ENCODE measurements at regions not wholly inside any gene's neighbourhood (a gene's known extent, or its start where the extent isn't known, plus 50 kb on each side); places are given as distances from the start of the nearest gene placed in this dataset.

DNA sequence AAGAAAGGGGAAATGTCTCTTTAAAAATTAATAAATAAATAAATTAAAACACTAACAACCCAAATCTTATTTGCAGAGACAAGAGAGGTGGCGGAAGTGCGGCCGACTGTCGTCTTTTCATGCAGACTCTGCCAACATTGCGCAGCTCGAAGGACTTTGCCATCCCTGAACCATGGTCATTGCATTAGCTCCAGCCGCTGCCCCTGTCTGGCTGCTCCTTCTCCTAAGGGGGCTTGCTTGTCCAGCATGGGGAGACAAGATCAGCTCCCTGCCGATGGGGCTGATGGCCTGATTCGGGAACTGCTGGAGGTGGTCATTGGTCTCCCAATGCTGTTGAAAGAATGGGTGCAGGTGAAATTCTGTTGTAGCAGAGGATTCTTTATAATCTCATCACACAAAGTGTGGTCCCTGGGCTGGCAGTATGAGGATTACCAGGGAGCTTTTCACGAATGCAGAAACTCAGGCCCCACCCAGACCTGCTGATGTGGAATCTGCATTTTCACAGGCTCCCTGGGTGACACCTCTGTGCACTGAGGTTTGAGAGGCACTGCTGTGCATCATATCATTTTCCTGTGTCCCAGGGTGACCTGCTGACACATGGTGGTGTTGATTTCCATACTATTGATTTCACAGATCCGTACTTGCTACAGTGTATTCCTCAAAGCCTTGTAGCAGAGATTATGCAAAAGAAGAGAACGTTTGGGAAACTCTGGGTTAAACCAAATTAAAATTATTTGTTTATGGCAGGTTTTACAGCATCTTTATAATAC, 172.4 kb upstream of the ZMIZ1 start:
- no peak for DNase-seq (ENCODE audit: insufficient read length, low spot score)
- TF ChIP-seq, protein P1, sequence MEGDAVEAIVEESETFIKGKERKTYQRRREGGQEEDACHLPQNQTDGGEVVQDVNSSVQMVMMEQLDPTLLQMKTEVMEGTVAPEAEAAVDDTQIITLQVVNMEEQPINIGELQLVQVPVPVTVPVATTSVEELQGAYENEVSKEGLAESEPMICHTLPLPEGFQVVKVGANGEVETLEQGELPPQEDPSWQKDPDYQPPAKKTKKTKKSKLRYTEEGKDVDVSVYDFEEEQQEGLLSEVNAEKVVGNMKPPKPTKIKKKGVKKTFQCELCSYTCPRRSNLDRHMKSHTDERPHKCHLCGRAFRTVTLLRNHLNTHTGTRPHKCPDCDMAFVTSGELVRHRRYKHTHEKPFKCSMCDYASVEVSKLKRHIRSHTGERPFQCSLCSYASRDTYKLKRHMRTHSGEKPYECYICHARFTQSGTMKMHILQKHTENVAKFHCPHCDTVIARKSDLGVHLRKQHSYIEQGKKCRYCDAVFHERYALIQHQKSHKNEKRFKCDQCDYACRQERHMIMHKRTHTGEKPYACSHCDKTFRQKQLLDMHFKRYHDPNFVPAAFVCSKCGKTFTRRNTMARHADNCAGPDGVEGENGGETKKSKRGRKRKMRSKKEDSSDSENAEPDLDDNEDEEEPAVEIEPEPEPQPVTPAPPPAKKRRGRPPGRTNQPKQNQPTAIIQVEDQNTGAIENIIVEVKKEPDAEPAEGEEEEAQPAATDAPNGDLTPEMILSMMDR (IDR thresholded peaks at IDR 0.05; ENCODE audit: insufficient read depth, missing control alignments), result no peak
- FAIRE-seq, result no peak

DNA sequence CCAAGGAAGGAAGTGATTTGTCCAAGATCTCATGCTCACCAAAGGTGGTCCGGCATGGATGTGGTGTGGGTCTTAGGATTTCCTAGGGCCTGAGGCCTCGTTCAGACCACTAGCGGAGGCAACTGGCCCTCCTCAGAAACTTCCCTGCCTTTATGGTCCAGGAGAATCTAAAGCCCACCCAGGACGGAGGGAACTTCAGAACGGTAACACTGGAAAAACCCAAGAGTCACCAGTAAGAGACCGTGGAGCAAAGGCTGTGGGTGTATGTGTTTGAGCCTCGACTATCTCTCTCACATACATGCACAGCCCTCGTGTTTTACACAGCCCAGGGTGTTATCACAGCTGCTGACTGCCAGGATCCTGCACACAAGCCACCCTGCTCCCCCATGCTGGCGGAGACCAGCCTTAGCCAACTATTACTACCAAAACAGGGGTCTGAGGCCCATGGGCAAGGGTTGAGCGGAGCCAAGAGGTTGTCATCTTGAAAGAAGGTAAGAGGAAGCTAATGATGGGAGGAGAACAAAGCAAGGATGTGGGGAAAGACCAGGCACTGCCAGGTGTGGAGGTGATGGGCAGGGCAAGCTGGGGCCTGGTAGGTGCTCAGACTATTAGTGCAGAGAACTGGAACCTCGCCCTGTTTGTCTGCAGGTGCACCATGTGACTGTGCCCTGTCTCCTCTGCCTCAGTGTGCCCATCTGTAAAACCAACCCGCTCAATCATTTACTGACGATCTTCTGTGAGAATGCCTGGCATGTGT, 170.2 kb upstream of the ZMIZ1 start:
- TF ChIP-seq, protein P1 (IDR thresholded peaks at IDR 0.05; ENCODE audit: insufficient read depth, missing control alignments), result no peak
- DNase-seq (ENCODE audit: insufficient read length, low spot score), result no peak
- FAIRE-seq, result no peak

DNA sequence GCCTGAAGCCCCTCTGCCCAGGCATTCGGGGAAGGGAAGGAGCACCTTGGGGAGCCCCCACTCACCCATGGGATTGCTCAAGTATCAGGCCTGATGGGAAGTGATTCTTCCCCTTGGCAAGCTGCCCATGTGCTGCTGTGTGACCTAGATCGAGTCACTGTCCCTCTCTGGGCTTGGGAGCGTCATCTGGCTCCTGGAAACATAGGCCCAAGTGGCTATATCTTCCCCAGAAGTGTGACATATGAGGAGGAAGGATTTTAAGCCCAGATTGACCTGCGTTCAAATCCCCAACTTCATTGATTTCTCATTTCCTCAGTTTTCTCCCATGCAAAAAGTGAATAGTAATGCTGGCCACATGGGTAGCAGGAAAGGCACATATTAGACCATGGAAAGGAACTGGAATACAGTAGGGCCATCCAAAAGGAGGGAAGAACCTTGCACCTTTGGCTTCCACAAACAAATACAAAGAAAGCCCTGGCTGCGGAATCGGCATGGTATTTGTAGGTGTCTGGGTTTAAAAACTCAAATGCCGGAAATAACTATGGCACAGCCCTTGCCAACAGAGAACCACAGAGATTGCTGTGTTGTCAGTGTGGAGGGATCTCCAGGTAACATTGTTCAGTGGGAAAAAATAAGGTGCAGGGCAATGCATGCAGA, 169.5 kb upstream of the ZMIZ1 start:
- DNase-seq (ENCODE audit: insufficient read length, low spot score) (no peak), FAIRE-seq (no peak)
- TF ChIP-seq, protein P1 (IDR thresholded peaks at IDR 0.05; ENCODE audit: insufficient read depth, missing control alignments), result no peak

DNA sequence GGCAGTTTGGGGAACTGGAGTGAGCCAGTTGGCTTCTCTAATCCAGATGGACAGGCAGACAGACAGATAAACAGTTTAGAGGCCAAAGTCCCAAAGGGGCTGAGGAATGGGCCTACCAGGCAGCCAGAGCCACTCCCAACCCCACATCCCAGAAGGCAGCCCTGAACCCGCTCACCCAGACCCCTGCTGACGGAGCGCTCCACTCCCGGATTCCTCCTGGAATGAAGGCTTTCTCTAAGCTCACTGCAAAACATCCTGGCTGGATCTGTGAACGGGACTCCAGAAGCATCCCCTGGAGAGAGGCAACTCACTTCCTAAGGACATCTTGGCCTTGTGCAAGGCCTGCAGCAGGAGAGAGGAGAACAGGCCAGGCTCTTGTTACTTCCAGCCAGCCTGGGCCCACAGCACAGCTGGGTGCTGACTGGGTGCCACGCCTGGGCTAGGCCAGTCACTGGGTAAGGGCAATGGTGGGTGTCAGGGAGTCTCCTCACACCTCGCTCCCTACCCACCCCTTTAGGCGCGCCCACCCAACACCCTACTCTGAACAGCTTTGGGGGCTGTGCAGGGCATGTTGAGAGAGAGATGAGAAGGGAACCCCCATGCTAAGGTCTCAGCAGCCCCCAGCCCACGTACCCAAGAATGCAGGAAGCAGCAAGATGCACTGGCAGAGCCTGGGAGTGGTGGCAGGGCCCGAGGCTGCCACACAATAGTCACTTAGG, 168.6 kb upstream of the ZMIZ1 start:
- FAIRE-seq (no peak), DNase-seq (ENCODE audit: insufficient read length, low spot score) (no peak)
- TF ChIP-seq, protein P1 (IDR thresholded peaks at IDR 0.05; ENCODE audit: insufficient read depth, missing control alignments), result no peak

DNA sequence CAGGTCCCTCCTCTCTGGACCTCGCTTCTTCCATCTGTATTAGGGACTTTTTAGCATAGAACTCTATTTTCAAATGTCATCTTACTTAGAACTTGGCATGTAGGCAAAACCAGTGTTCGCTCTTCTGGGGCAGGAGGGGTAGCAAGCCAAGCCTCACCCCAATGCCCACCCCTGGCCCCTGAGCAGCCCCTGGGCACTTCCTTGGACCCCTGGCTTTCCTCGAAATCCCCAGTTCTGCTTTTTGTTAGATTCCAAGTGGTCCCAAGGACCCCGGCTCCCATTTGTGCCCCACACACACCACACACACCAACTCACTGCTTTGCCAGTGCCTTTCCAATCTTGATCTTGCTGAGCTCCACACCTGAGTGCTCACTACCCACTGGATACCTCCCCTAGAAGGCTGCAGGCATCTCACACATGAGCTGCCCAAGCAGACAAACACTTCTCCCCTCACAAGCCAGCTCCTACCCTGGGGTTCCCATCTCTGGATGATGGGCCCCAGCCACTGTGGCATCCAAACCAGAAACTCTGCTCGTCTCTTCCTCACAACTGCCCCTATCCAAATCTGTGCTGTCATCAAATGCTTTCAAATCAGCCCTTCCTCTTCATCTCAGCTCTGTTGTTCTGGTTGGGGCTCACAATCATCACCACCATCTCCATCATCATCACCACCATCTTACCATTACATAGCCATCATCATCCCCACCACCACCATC, 167.9 kb upstream of the ZMIZ1 start:
- DNase-seq (ENCODE audit: insufficient read length, low spot score) (no peak), FAIRE-seq (no peak)
- TF ChIP-seq, protein P1 (IDR thresholded peaks at IDR 0.05; ENCODE audit: insufficient read depth, missing control alignments), result no peak

DNA sequence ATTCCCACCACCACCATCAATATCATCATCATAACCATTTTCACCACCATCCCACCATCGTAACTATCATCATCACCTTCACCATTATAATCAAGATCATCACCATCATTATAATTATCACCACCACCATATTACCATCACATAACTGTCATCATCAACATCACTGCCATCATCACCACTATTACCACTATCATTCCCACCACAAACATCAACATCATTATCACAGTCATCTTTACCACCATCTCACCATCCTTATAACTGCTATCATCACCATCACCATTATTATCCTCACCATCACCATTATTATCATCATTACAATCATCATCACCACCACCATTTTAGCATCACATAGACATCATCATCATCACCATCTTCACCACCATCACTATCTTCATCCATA, 167.1 kb upstream of the ZMIZ1 start:
- TF ChIP-seq, protein P1 (IDR thresholded peaks at IDR 0.05; ENCODE audit: insufficient read depth, missing control alignments), result no peak
- FAIRE-seq, result no peak
- no peak for DNase-seq (ENCODE audit: insufficient read length, low spot score)

Measured in D721Med (cell line).